Caco-2 (cell line): ENCODE measurements at regions not wholly inside any gene's neighbourhood (a gene's known extent, or its start where the extent isn't known, plus 50 kb on each side); places are given as distances from the start of the nearest gene placed in this dataset.

Experiments
- BruUV-seq: library from RNA; stranded (reverse); fragments of 400-500 nt; replicated peaks from 2 replicates; lab custom pipeline; 2021; lab: Mats Ljungman, UMichigan
- CTCF ChIA-PET: fragments of 300-600 bp; sonication (Branson Sonifier 250); formaldehyde crosslinking; loops from one replicate; lab custom pipeline; 2022; ENCODE audit warnings: antibody characterized with exemption; lab: Charles Lee
- POLR2A ChIA-PET: fragments of 300-600 bp; sonication (Branson Sonifier 250); formaldehyde crosslinking; loops from one replicate; lab custom pipeline; 2022; ENCODE audit warnings: antibody characterized with exemption; lab: Charles Lee
- DNase-seq, 2 experiments: peaks; one replicate each; pipeline versions ENCODE4 v3.0.0 to v3.0.0-alpha.2; 2020 to 2022
- H3K27me3 ChIP-seq: replicated peaks from 2 replicates; pipeline ENCODE4 v1.6.0; 2011; ENCODE audit warnings: low read length; ENCODE audit not compliant: control insufficient read depth, insufficient read depth
- H3K36me3 ChIP-seq: 2 replicates; pipeline ENCODE4 v1.5.1; 2011; ENCODE audit warnings: low read length; ENCODE audit not compliant: control insufficient read depth, insufficient read depth
- H3K4me1 ChIP-seq: fragments of 250-450 bp; sonication (Bioruptor Pico); 2 replicates; pipeline ENCODE4 v1.5.1; 2020; ENCODE audit warnings: mild to moderate bottlenecking
- H3K4me3 ChIP-seq: 2 replicates; pipeline ENCODE4 v1.5.1; 2011; ENCODE audit warnings: low read depth, mild to moderate bottlenecking, control low read depth, low read length
- H3K9me3 ChIP-seq: fragments of 250-450 bp; sonication (Bioruptor Pico); 2 replicates; pipeline ENCODE4 v1.5.1; 2020; ENCODE audit warnings: mild to moderate bottlenecking, moderate library complexity
- H3K27ac Mint-ChIP-seq: one replicate; pipeline ENCODE4 v1.8.0; 2022; ENCODE audit warnings: mixed read lengths; ENCODE audit not compliant: unreplicated experiment
- H3K27me3 Mint-ChIP-seq: one replicate; pipeline ENCODE4 v1.8.0; 2022; ENCODE audit warnings: mixed read lengths; ENCODE audit not compliant: insufficient read depth, unreplicated experiment
- H3K36me3 Mint-ChIP-seq: one replicate; pipeline ENCODE4 v1.8.0; 2022; ENCODE audit warnings: mild to moderate bottlenecking, mixed read lengths; ENCODE audit not compliant: insufficient read depth, unreplicated experiment
- H3K4me1 Mint-ChIP-seq: one replicate; pipeline ENCODE4 v1.8.0; 2022; ENCODE audit warnings: low read depth, mixed read lengths; ENCODE audit not compliant: unreplicated experiment
- H3K4me3 Mint-ChIP-seq: one replicate; pipeline ENCODE4 v1.8.0; 2022; ENCODE audit warnings: mild to moderate bottlenecking, moderate library complexity, mixed read lengths; ENCODE audit not compliant: unreplicated experiment
- H3K9me3 Mint-ChIP-seq: one replicate; pipeline ENCODE4 v1.8.0; 2022; ENCODE audit warnings: mixed read lengths; ENCODE audit not compliant: unreplicated experiment
- intact Hi-C: fragments of 100-400 bp; cut with micrococcal nuclease; formaldehyde crosslinking; loops from one replicate; pipeline ENCODE4 v1.10.0; 2022; ENCODE audit not compliant: unreplicated experiment
- TF ChIP-seq, protein P1 (sequence below), 2 experiments: fragments of 200-600 bp in 1 of 2; IDR thresholded peaks; 1 replicate in 1 of 2; 2 replicates in 1 of 2; pipeline versions ENCODE4 v1.5.1 to v1.8.0; 2011 to 2022; ENCODE audit warnings: antibody characterized with exemption in 1 of 2, control low read depth in 1 of 2, inconsistent platforms in 1 of 2, low read depth in 1 of 2, low read length in 1 of 2, mild to moderate bottlenecking in 1 of 2, moderate library complexity in 1 of 2; ENCODE audit not compliant: insufficient read depth in 1 of 2, severe bottlenecking in 1 of 2, unreplicated experiment in 1 of 2

DNA sequence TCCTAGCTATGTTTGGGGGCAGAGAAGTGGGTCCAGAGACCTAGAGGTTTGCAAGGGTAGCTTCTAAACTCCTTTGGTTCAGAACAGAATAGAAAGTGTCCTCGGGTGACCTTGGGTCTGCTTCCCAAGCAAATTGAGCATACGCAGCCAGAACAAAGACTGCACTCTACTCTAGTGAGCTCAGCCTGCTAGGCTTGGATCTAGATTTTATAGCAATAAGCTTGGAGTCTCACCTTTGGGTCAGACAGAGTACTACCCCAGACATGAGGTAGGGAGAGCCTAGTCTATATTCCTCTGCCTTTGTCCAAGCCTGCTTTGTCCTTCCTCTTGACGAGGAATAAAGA is 52.6 kb upstream of the ELF5 start:
- H3K36me3 ChIP-seq = no peaks in the 10 kb centered on the region
- no peak for DNase-seq
- CTCF ChIA-PET = no interaction called here
- Mint-ChIP-seq H3K27me3 (no peaks in the 10 kb centered on the region), H3K36me3 (no peaks in the 10 kb centered on the region), H3K9me3 (no peaks in the 10 kb centered on the region), H3K4me1 (peaks cover 12% of the 10 kb centered on the region), H3K27ac (no peak overlapping the region), H3K4me3 (no peak overlapping the region)
- BruUV-seq = no TSS peak
- H3K4me1 ChIP-seq = peaks cover 15% of the 10 kb centered on the region
- POLR2A ChIA-PET = no interaction called here
- no peak overlapping the region for H3K4me3 ChIP-seq
- TF ChIP-seq, protein P1, sequence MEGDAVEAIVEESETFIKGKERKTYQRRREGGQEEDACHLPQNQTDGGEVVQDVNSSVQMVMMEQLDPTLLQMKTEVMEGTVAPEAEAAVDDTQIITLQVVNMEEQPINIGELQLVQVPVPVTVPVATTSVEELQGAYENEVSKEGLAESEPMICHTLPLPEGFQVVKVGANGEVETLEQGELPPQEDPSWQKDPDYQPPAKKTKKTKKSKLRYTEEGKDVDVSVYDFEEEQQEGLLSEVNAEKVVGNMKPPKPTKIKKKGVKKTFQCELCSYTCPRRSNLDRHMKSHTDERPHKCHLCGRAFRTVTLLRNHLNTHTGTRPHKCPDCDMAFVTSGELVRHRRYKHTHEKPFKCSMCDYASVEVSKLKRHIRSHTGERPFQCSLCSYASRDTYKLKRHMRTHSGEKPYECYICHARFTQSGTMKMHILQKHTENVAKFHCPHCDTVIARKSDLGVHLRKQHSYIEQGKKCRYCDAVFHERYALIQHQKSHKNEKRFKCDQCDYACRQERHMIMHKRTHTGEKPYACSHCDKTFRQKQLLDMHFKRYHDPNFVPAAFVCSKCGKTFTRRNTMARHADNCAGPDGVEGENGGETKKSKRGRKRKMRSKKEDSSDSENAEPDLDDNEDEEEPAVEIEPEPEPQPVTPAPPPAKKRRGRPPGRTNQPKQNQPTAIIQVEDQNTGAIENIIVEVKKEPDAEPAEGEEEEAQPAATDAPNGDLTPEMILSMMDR (IDR thresholded peaks at IDR 0.05; ENCODE audit: insufficient read depth in 1 of 2, low read depth in 1 of 2, low read length in 1 of 2, severe bottlenecking in 1 of 2, unreplicated experiment in 1 of 2) = no peak
- no peaks in the 10 kb centered on the region for H3K27me3 ChIP-seq
- intact Hi-C loops = no loop called here
- no peaks in the 10 kb centered on the region for H3K9me3 ChIP-seq

DNA sequence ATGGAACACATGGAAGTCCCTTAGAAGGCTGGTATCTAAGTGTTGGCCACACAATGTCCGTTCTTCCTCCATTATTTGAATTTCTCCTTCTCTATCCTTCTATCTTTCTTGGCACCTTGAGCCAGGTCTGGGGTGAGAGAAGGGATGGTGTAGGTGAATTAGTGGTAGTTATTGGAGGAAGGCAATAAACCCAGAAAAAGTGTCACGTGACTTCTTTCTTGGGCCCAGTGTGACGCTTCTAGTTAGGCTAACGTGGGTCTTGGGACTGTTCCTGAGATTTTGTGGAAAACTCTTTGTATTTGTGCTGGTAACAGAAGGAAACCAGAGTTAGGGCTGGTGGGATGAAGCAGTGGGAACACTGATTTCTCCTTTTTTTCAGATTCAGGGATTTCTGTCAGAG is 53.1 kb upstream of the ELF5 start:
- ChIA-PET POLR2A (no interaction called here), CTCF (no interaction called here)
- peaks cover 12% of the 10 kb centered on the region for H3K4me1 Mint-ChIP-seq
- no peak overlapping the region for H3K4me3 ChIP-seq
- H3K27me3 ChIP-seq = no peaks in the 10 kb centered on the region
- H3K9me3 Mint-ChIP-seq = no peaks in the 10 kb centered on the region
- no peak overlapping the region for H3K27ac Mint-ChIP-seq
- H3K36me3 ChIP-seq = no peaks in the 10 kb centered on the region
- TF ChIP-seq, protein P1 (IDR thresholded peaks at IDR 0.05; ENCODE audit: insufficient read depth in 1 of 2, low read depth in 1 of 2, low read length in 1 of 2, severe bottlenecking in 1 of 2, unreplicated experiment in 1 of 2) = no peak
- no peak for DNase-seq
- no peaks in the 10 kb centered on the region for H3K27me3 Mint-ChIP-seq
- no peak overlapping the region for H3K4me3 Mint-ChIP-seq
- intact Hi-C loops = no loop called here
- peaks cover 15% of the 10 kb centered on the region for H3K4me1 ChIP-seq
- no TSS peak for BruUV-seq
- no peaks in the 10 kb centered on the region for H3K36me3 Mint-ChIP-seq
- H3K9me3 ChIP-seq = no peaks in the 10 kb centered on the region

DNA sequence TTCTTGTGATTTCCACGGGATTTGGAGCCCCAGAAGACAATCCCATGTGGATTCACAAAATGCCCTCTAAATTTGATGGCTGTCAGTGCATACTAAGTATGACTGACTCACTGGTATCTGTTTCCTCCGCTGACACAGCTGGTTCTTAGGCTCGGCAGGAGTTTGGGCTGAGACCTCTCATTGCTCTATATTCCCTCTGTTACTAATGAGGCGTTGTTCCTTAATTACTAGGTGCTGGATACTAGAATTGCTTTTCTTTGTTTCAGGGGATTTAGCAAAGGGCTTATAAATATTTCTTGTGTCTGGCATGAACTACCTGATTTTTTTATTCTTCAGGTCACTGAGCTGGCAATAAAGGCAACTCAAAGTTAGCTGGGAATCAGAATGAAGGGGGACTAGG is 53.2 kb upstream of the EHF start:
- CTCF ChIA-PET = no interaction called here
- H3K27me3 ChIP-seq = no peaks in the 10 kb centered on the region
- H3K4me1 Mint-ChIP-seq = peaks cover 12% of the 10 kb centered on the region
- no TSS peak for BruUV-seq
- no peaks in the 10 kb centered on the region for H3K36me3 ChIP-seq
- TF ChIP-seq, protein P1 (IDR thresholded peaks at IDR 0.05; ENCODE audit: insufficient read depth in 1 of 2, low read depth in 1 of 2, low read length in 1 of 2, severe bottlenecking in 1 of 2, unreplicated experiment in 1 of 2) = no peak
- H3K9me3 Mint-ChIP-seq = no peaks in the 10 kb centered on the region
- DNase-seq = no peak
- no peaks in the 10 kb centered on the region for H3K27me3 Mint-ChIP-seq
- H3K9me3 ChIP-seq = no peaks in the 10 kb centered on the region
- POLR2A ChIA-PET = no interaction called here
- no peak overlapping the region for H3K4me3 ChIP-seq
- H3K27ac Mint-ChIP-seq = no peak overlapping the region
- H3K4me1 ChIP-seq = peaks cover 15% of the 10 kb centered on the region
- H3K4me3 Mint-ChIP-seq = no peak overlapping the region
- intact Hi-C loops = no loop called here
- H3K36me3 Mint-ChIP-seq = no peaks in the 10 kb centered on the region
